ENCODE measurements at regions not wholly inside any gene's neighbourhood (a gene's known extent, or its start where the extent isn't known, plus 50 kb on each side); places are given as distances from the start of the nearest gene placed in this dataset.

GRCh38 chr12:92065018-92065499 is 80.6 kb downstream of the BTG1 start:
- no peak for TF ChIP-seq POLR2AphosphoS5 (IDR thresholded peaks at IDR 0.05)
- TF ChIP-seq, protein P1, sequence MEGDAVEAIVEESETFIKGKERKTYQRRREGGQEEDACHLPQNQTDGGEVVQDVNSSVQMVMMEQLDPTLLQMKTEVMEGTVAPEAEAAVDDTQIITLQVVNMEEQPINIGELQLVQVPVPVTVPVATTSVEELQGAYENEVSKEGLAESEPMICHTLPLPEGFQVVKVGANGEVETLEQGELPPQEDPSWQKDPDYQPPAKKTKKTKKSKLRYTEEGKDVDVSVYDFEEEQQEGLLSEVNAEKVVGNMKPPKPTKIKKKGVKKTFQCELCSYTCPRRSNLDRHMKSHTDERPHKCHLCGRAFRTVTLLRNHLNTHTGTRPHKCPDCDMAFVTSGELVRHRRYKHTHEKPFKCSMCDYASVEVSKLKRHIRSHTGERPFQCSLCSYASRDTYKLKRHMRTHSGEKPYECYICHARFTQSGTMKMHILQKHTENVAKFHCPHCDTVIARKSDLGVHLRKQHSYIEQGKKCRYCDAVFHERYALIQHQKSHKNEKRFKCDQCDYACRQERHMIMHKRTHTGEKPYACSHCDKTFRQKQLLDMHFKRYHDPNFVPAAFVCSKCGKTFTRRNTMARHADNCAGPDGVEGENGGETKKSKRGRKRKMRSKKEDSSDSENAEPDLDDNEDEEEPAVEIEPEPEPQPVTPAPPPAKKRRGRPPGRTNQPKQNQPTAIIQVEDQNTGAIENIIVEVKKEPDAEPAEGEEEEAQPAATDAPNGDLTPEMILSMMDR (IDR thresholded peaks at IDR 0.05 in 8 of 11, conservative IDR thresholded peaks at IDR 0.05 in 3 of 11) = no peak
- TF ChIP-seq POLR2A (IDR thresholded peaks at IDR 0.05) = no peak
